Nephron (organoid): ENCODE measurements at regions not wholly inside any gene's neighbourhood (a gene's known extent, or its start where the extent isn't known, plus 50 kb on each side); places are given as distances from the start of the nearest gene placed in this dataset.

Experiments used
- H3K27ac Mint-ChIP-seq, 3 experiments: 2 replicates each; pipeline ENCODE4 v1.8.0; 2020; ENCODE audit warnings: mixed read lengths in 3 of 3, mild to moderate bottlenecking in 2 of 3, moderate library complexity in 1 of 3
- H3K27me3 Mint-ChIP-seq: 2 replicates; pipeline ENCODE4 v1.8.0; 2021; ENCODE audit warnings: low read depth, mild to moderate bottlenecking, moderate library complexity, mixed read lengths
- H3K36me3 Mint-ChIP-seq: 2 replicates; pipeline ENCODE4 v1.8.0; 2020; ENCODE audit warnings: low read depth, mixed read lengths
- H3K4me1 Mint-ChIP-seq: 2 replicates; pipeline ENCODE4 v1.8.0; 2020; ENCODE audit warnings: mixed read lengths
- H3K4me3 Mint-ChIP-seq, 3 experiments: 2 replicates each; pipeline ENCODE4 v1.8.0; 2020; ENCODE audit warnings: mild to moderate bottlenecking in 3 of 3, mixed read lengths in 3 of 3, moderate library complexity in 2 of 3
- H3K9me3 Mint-ChIP-seq: 2 replicates; pipeline ENCODE4 v1.8.0; 2020; ENCODE audit warnings: mixed read lengths
- CTCF ChIP-seq, 3 experiments: fragments of 200-600 bp; sonication (generic); IDR thresholded peaks; one replicate each; pipeline ENCODE4 v1.5.0; 2021; ENCODE audit warnings: antibody characterized with exemption in 3 of 3; ENCODE audit not compliant: unreplicated experiment in 3 of 3

DNA sequence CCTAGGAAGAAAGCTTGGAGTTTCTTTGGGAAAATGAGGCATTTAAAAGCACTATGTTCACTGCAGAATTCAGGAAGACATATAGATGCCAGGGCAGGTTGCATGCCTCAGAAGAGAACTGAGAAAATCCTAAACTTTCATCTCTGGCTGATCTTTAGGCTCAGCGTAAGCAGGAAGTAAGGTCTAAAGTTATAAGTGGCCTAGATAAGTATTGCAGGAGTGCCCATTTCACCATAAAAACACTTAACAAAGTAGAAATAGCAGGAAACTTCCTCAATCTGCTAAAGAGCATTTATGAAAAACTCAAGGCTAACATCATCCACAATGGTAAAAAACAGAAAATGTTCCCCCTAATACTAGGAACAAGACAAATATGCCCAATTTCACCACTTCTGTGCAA, 320.3 kb downstream of the BMP2 start:
- H3K4me3 Mint-ChIP-seq: no peak overlapping the region
- no peaks in the 10 kb centered on the region for H3K4me1 Mint-ChIP-seq
- TF ChIP-seq CTCF (IDR thresholded peaks at IDR 0.05; ENCODE audit: unreplicated experiment in 3 of 3): no peak
- H3K36me3 Mint-ChIP-seq: no peaks in the 10 kb centered on the region
- no peaks in the 10 kb centered on the region for H3K27me3 Mint-ChIP-seq
- H3K9me3 Mint-ChIP-seq: no peaks in the 10 kb centered on the region
- no peak overlapping the region for H3K27ac Mint-ChIP-seq

- H3K36me3 Mint-ChIP-seq: no peaks in the 10 kb centered on the region
- peak overlapping the region in 1 of 3 experiments; percentile 95 for H3K27ac Mint-ChIP-seq
- no peaks in the 10 kb centered on the region for H3K9me3 Mint-ChIP-seq
- no peaks in the 10 kb centered on the region for H3K4me1 Mint-ChIP-seq
- H3K4me3 Mint-ChIP-seq: no peak overlapping the region
- TF ChIP-seq CTCF (IDR thresholded peaks at IDR 0.05; ENCODE audit: unreplicated experiment in 3 of 3): no peak
- no peaks in the 10 kb centered on the region for H3K27me3 Mint-ChIP-seq
These were observed 322.5 kb downstream of the BMP2 start for GRCh38 chr20:7090001-7090400.

GRCh38 chr20:7090811-7091210, 323.3 kb downstream of the BMP2 start:
- H3K9me3 Mint-ChIP-seq: no peaks in the 10 kb centered on the region
- TF ChIP-seq CTCF (IDR thresholded peaks at IDR 0.05; ENCODE audit: unreplicated experiment in 3 of 3): no peak
- H3K27ac Mint-ChIP-seq: peak overlapping the region; percentile 73 to 95 (median 90)
- H3K4me1 Mint-ChIP-seq: no peaks in the 10 kb centered on the region
- no peak overlapping the region for H3K4me3 Mint-ChIP-seq
- no peaks in the 10 kb centered on the region for H3K36me3 Mint-ChIP-seq
- H3K27me3 Mint-ChIP-seq: no peaks in the 10 kb centered on the region

- Mint-ChIP-seq H3K9me3 (no peaks in the 10 kb centered on the region), H3K36me3 (no peaks in the 10 kb centered on the region), H3K27ac (peak overlapping the region in 2 of 3 experiments; percentile 90 to 95), H3K4me3 (no peak overlapping the region), H3K4me1 (no peaks in the 10 kb centered on the region), H3K27me3 (no peaks in the 10 kb centered on the region)
- no peak for TF ChIP-seq CTCF (IDR thresholded peaks at IDR 0.05; ENCODE audit: unreplicated experiment in 3 of 3)
These were observed 324.2 kb downstream of the BMP2 start for GRCh38 chr20:7091655-7092054.

DNA sequence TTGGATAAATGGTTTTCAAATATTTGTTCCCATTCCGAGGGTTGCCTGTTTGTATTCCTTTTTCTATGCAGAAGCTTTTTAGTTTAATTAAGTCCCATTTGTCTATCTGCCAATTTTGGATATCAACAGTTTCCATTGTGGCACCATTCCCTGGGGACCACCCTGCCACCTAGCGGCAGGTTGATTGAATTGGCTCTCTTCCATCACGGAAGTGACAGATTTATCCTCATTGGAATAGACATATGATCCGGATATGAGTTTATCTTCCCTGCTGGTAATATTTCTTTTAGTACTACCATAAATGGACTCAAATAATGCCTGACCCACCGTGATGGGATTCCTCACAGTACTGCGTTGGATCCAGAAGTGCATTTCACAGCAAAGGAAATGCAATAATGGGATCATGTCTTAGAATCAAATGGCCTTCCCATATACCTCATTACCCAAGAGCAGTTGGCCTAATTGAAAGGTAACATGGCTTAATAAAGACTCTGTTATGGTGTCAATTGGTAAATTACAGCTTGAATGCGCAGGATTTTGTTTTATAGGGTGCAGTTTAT, 327.0 kb downstream of the BMP2 start:
- Mint-ChIP-seq H3K4me1 (no peaks in the 10 kb centered on the region), H3K4me3 (no peak overlapping the region), H3K27ac (no peak overlapping the region), H3K9me3 (peaks cover 16% of the 10 kb centered on the region), H3K27me3 (no peaks in the 10 kb centered on the region), H3K36me3 (no peaks in the 10 kb centered on the region)
- TF ChIP-seq CTCF (IDR thresholded peaks at IDR 0.05; ENCODE audit: unreplicated experiment in 3 of 3): peak; percentile 50 to 66 (median 53)

GRCh38 chr20:7106910-7107309, 339.4 kb downstream of the BMP2 start:
- Mint-ChIP-seq H3K27ac (no peak overlapping the region), H3K36me3 (no peaks in the 10 kb centered on the region), H3K4me3 (no peak overlapping the region), H3K9me3 (no peaks in the 10 kb centered on the region), H3K27me3 (peaks cover 7% of the 10 kb centered on the region), H3K4me1 (no peaks in the 10 kb centered on the region)
- TF ChIP-seq CTCF (IDR thresholded peaks at IDR 0.05; ENCODE audit: unreplicated experiment in 3 of 3): no peak
